H1 (cell line): ENCODE measurements at regions not wholly inside any gene's neighbourhood (a gene's known extent, or its start where the extent isn't known, plus 50 kb on each side); places are given as distances from the start of the nearest gene placed in this dataset.

ENCODE experiments used
- BACH1 ChIP-seq: IDR thresholded peaks from 2 replicates; pipeline ENCODE4 v1.6.1; 2012; ENCODE audit warnings: low read length, improper control_type of control experiment
- BRCA1 ChIP-seq: IDR thresholded peaks from 2 replicates; pipeline ENCODE4 v1.6.1; 2012; ENCODE audit warnings: low read depth, low read length, improper control_type of control experiment
- CTCF ChIP-seq, 3 experiments: IDR thresholded peaks; 1 replicate in 2 of 3; 2 replicates in 1 of 3; pipeline versions ENCODE4 v1.5.1 to v1.6.1; 2011; ENCODE audit warnings: low read length in 3 of 3, mild to moderate bottlenecking in 3 of 3, inconsistent platforms in 2 of 3, low read depth in 1 of 3, moderate library complexity in 1 of 3; ENCODE audit not compliant: insufficient read depth in 1 of 3; ENCODE audit errors: control extremely low read depth in 1 of 3
- EP300 ChIP-seq, 2 experiments: IDR thresholded peaks; 1 replicate in 1 of 2; 2 replicates in 1 of 2; pipeline ENCODE4 v1.6.1; 2011 to 2012; ENCODE audit warnings: low read depth in 2 of 2, low read length in 2 of 2, mild to moderate bottlenecking in 2 of 2, borderline replicate concordance in 1 of 2, inconsistent platforms in 1 of 2, moderate library complexity in 1 of 2
- EZH2 ChIP-seq: fragments of 200-600 bp; sonication (generic); IDR thresholded peaks from 2 replicates; pipeline ENCODE4 v1.7.1; 2012; ENCODE audit warnings: low read depth, mild to moderate bottlenecking, moderate library complexity, low read length, inconsistent platforms; ENCODE audit not compliant: severe bottlenecking
- JUN ChIP-seq: IDR thresholded peaks from 2 replicates; pipeline ENCODE4 v1.6.1; 2011; ENCODE audit warnings: low read depth, mild to moderate bottlenecking, improper control_type of control experiment, low read length
- NRF1 ChIP-seq: IDR thresholded peaks from 2 replicates; pipeline ENCODE4 v1.6.1; 2011; ENCODE audit warnings: mild to moderate bottlenecking, low read depth, low read length, improper control_type of control experiment
- POLR2A ChIP-seq, 2 experiments: IDR thresholded peaks; 1 replicate in 1 of 2; 2 replicates in 1 of 2; pipeline ENCODE4 v1.6.1; 2011; ENCODE audit warnings: low read depth in 2 of 2, low read length in 2 of 2, mild to moderate bottlenecking in 2 of 2; ENCODE audit errors: control extremely low read depth in 1 of 2
- RFX5 ChIP-seq: IDR thresholded peaks from 2 replicates; pipeline ENCODE4 v1.6.1; 2011; ENCODE audit warnings: low read depth, low read length, improper control_type of control experiment, borderline replicate concordance
- SIN3A ChIP-seq, 2 experiments: IDR thresholded peaks in 1 of 2; conservative IDR thresholded peaks in 1 of 2; 2 replicates each; pipeline ENCODE4 v1.6.1; 2011 to 2012; ENCODE audit warnings: low read length in 2 of 2, improper control_type of control experiment in 1 of 2, low read depth in 1 of 2, mild to moderate bottlenecking in 1 of 2
- SIX5 ChIP-seq: IDR thresholded peaks from 2 replicates; pipeline ENCODE4 v1.6.1; 2011; ENCODE audit warnings: mild to moderate bottlenecking, low read depth, low read length
- TBP ChIP-seq: IDR thresholded peaks from 2 replicates; pipeline ENCODE4 v1.6.1; 2011; ENCODE audit warnings: low read depth, low read length, improper control_type of control experiment

GRCh38 chr6:6781873-6782227, 193.3 kb downstream of the LY86 start:
- TF ChIP-seq POLR2A (IDR thresholded peaks at IDR 0.05; ENCODE audit: control extremely low read depth in 1 of 2, low read depth in 2 of 2, low read length in 2 of 2) (no peak), CTCF (IDR thresholded peaks at IDR 0.05; ENCODE audit: control extremely low read depth in 1 of 3, insufficient read depth in 1 of 3, low read depth in 1 of 3, low read length in 3 of 3) (no peak), SIN3A (conservative IDR thresholded peaks at IDR 0.05 in 1 of 2, IDR thresholded peaks at IDR 0.05 in 1 of 2; ENCODE audit: low read depth in 1 of 2, low read length in 2 of 2) (no peak), EP300 (IDR thresholded peaks at IDR 0.05; ENCODE audit: borderline replicate concordance in 1 of 2, low read depth in 2 of 2, low read length in 2 of 2) (no peak), EZH2 (no peak), TBP (no peak), NRF1 (no peak), SIX5 (no peak), BACH1 (no peak), BRCA1 (no peak), RFX5 (no peak), JUN (no peak)
